GM18498 (cell line): ENCODE measurements at regions not wholly inside any gene's neighbourhood (a gene's known extent, or its start where the extent isn't known, plus 50 kb on each side); places are given as distances from the start of the nearest gene placed in this dataset.

Source experiments
- ATAC-seq: cut with Tn5 transposase; IDR thresholded peaks from one replicate; pipeline ENCODE4 v1.9.1; 2021; ENCODE audit warnings: mild to moderate bottlenecking, moderate library complexity; ENCODE audit not compliant: unreplicated experiment

DNA sequence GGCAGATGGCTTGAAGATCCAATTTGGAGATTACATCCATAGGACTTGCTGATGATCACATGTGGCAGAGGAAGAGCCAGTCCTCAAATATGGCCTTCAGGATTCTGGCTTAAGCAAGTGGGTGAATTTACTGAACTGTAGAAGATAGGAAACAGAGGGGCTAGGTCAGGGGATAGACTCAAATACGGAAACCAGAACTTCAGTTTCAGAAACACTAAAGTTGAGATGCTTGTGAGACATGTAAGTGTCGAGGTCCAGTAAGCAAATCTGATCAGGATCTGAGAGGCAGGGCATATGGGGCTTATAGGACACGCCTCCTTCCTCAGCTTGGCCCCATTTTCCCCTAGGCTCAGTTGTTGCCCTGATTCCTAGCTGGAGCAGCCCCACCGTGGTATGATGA lies 107.7 kb downstream of the LBH start:
- no peak for ATAC-seq

DNA sequence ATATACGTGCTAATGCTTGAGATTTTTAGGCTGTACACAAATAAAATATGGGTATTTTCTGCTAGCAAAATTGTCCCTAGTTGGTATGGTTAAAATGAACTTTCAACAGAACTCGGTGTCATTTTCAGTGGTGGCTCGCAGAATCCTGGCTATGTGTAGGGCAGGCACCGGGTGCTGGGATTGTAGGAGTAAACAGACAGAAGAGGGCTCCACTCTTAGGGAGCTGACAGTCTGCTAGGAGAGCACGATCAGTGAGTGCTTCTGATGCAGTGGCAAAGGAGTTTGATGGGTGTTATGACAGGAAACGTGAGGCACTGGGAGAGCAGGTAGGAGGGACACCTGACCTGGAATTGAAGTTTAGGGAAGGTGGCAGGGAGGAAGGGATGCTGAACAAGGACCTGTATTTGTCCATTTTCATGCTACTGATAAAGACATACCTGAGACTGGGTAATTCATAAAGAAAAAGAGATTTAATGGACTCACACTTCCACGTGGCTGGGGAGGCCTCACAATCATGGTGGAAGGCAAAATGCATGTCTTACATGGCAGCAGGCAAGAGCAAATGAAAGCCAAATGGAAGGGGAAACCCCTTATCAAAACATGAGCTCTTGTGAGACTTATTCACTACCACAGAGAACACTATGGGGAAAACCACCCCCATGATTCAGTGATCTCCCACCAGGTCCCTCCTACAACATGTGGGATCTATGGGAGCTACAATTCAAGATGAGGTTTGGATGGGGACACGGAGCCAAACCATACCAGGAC lies 105.4 kb upstream of the LCLAT1 start:
- ATAC-seq = no peak

DNA sequence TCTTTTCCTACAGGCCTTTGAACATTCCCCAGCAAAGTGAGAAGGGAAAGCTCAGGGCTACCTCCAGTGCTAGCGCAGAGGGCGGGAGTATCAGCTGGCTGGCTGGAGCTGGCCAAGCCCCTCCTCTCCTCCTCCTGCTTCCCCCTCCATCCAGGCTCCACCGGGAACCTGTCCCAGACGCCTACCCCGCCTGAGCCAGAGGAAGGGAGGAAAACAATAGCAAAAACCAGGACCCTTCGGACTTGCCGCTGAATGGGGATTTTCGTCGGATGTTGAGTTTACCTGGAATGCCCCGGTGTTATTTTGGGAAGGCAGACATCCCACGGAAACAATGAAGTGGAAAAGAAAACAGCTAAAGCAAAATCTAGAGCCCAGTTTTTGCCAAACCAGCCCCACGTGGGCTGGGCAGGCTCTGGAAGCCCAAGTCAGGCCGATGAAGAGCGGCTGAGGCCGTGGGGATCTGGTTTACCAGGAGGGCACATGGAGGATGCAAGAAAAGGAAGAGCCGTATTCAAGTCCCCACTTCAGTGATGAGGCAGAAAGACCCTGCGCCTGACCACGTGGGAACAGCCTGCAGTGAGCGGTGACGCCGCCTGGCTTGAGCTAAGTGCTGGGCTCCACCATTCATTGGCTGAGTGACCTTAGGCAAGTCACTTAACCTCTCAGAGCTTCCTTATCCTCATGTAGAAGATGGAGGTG lies 100.4 kb upstream of the LCLAT1 start:
- no peak for ATAC-seq

DNA sequence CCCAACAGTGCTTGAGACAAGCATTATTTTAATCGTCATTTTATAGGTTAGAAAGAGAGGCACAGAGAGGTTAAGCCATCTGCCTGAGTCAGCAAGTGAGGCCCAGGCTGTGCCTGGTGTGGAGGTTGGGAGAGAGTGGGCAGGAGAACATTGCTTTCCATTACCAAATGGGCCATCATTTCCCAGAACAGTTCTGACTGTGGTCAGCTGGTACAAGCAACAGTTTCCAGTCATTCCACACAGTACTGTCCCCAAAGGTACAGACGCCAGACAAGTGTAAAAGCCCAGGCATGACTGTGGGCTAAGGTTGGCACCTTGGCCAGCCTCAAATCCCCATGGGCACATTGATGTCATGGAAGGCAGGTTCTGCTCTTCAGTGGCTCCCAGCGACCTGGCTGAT lies 98.2 kb upstream of the LCLAT1 start:
- ATAC-seq = no peak

DNA sequence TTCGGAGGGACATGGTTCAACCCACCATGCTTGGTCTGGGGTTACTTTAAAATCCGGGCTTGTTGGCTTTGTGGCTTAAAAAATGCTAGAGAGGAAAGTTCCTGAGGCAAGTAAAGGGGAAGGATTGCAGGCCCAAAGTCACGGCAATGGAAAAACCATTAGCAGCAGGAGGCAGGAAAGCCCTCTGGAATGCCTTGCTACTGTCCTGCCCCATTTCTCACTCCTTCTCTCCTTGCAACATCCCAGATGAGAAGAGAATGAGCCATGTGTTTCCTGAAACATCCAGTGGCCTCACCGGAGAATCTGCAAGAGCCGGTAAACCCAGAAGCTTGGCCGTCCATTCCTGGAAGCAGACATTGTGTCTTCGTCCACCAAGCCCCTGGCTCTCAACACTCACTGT lies 97.4 kb upstream of the LCLAT1 start:
- ATAC-seq = no peak

DNA sequence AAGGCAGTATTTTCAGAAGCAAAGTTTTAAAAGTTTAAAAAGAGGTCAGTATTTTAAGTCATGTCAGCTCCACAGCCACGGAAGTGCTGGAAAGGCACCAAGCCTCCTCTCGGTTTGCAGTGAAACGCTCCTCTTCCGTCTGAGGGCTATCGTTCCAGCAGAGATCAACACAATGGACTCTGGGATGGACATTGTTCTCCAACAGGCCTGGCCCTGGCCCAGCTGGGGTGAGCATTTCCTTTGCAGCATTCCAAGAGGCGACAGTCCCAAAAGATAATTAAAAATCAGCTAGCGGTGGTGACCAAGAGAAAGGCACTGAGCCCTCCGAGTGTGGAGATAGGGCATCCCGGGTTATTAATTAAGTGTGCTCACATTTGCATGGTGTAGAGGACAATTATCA lies 95.9 kb upstream of the LCLAT1 start:
- ATAC-seq = no peak

DNA sequence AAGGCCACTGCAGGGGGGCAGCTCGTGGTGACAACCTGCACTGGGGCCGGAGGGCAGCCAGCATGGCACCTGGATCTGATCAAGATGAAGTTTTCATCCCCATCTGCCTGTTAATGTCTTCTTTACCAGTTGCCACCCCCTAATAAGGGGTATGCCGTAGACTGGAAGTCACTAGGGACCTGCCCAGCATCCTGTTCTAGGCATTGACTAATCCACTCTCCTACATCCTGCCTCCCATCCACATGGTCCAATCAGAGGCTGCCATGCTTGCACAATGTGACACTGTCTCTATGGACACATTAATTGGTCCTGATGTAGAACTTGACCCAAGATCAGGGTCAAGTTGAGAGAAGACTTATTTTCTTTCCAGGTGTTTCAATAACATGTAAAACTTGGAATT lies 95.1 kb upstream of the LCLAT1 start:
- ATAC-seq = no peak

DNA sequence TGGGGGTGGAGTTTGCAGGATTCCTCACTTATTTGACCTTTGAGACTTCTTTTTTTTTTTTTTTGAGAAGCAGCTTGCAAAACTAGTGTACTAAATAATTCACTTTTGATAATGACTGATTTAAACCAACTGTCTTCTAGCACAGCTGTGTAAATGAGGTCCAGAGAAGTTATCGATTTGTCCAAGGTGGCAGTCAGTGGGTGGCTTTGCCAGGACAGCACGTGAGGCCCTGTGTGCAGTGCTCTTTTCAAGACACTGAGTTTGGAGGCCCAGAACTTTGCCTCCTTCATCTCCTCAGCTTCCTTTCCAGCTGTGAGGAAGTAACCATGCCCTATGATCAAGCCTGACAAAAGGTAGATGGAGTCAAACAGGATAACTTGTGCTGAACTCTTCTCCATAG lies 92.9 kb upstream of the LCLAT1 start:
- no peak for ATAC-seq

DNA sequence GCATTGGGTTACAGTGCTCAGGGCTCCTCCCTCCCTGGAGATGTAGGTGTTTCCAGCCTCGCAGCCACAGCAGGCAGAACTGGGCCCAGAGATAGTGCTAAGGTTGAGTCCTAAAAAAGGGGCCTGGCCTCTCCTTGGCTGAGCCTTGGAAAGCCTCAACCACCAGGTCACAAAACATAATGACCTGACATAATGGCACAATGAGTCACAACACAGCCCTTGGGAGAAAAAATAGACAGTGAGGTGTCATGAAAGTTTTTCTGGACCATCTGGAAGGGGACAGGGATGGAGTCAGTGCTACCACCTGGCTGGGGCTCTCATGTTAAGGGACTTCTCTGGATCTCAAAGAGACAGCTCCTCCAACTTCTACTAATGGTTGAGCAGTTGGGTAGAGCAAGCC lies 92.4 kb upstream of the LCLAT1 start:
- ATAC-seq = no peak

DNA sequence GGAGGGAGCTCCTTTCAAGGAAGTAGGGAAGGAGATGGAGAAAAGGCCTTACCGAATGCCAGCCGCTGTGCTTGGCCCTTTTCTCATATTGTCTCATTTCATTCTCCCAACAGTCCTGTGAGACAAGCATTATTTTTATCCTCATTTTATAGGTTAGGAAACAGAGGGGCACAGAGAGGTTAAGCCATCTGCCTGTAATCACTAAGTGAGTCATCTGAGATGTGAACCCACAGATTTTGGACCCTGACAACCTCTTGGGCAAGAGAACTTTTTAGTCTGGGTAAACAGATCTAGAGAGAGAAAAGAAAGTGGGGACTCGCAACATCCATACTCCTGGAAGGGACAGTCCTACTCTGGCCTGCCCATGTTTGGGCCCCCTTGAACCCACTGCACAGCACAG lies 91.7 kb upstream of the LCLAT1 start:
- no peak for ATAC-seq

DNA sequence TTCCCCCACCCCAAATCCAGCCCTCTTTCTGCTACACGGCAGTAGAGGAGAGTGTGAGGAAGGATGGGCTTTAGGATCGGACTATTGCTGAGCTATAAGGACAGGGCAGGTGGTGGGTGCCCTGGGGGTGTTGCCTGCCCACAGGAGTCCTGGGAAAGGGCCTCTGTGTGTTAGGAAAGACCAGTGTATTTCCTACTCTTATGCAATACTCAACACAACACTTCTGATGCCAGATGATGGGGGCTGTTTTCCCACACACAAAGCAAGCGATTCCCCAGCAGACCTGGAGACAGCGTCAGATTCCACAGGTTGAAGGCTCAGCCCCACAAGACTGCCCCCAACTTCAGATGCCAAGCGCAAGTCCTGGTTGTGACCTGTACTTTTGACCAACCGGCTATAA lies 91.0 kb upstream of the LCLAT1 start:
- no peak for ATAC-seq

DNA sequence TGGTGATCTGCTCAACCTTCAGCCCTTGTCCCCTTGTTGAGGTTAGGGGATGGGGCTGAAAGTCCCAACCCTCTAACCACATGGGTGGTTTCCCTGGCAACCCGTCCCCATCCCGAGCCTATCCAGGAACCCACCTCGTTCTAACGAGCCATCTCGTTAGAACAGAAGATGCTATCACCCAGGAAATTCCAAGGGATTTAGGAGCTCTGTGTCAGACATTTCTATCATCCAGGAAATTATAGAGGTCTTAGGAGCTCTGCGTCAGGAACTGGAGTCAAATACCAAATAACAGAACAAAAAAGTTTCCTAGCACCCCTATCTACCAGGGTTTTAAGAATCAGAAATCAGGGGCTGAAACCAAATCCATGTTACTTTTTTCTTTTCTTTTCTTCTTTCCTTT lies 90.3 kb upstream of the LCLAT1 start:
- ATAC-seq = no peak

DNA sequence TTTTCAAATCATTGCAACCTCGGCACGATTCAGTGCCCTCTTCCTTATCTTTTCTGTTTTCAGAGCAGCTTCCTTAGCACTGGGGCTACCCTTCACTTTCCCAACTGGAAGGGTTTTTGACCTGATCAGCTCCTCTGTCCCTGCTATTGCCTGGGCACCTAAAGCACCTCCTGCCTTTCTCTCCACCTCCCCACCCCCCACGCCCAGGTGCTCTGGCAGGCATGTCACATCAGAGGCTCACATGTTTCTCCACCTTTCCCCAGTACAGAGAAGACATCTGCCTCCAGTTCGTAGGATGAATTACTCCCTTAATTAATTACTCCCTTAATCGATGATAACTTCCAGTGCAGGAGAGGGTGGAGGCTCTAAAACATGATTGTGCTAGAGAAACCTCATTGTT lies 88.7 kb upstream of the LCLAT1 start:
- no peak for ATAC-seq

DNA sequence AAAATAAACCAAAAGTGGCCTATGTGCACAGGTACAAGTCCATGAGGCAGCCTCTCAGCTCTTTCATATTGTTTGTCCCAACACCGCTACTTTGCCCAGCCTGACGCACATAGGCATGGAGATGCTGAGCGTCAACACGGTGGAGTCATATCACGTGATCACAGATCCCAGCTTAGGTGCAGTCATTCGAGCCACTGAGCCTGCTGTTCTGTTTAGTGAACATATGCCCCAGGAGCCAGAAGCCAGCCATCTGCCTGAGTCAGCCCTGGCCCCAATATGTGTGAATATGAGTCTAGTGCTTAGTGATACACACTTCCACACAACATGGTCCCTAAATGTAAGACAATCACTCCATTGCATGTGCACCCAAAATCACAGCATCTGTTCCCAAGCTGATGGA lies 88.2 kb upstream of the LCLAT1 start:
- no peak for ATAC-seq

DNA sequence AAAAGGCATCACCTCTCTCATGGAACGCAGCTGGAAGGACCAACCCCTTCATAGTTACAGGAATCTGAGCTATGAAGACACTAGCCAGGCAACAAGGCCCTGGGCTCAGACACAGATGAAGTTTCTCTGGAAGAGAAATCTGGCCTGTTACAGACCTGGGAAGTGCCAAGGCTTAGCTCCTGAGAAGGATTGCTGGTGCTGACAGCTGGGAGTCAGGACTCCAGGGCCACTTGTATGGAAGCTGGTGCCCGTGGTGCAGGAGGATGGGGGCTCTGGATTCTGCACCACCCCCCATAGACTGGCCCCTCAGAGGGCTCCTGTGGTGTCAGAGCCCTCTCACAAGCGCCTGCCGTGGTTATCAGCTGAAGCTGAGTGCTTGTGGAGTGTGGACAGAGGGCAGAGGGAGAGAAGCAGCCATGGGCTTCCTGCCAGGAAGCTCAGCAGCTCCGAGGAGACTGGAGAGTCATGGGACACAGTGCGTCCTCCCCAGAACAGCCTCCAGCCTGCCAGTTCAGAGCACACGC lies 87.3 kb upstream of the LCLAT1 start:
- ATAC-seq = no peak

DNA sequence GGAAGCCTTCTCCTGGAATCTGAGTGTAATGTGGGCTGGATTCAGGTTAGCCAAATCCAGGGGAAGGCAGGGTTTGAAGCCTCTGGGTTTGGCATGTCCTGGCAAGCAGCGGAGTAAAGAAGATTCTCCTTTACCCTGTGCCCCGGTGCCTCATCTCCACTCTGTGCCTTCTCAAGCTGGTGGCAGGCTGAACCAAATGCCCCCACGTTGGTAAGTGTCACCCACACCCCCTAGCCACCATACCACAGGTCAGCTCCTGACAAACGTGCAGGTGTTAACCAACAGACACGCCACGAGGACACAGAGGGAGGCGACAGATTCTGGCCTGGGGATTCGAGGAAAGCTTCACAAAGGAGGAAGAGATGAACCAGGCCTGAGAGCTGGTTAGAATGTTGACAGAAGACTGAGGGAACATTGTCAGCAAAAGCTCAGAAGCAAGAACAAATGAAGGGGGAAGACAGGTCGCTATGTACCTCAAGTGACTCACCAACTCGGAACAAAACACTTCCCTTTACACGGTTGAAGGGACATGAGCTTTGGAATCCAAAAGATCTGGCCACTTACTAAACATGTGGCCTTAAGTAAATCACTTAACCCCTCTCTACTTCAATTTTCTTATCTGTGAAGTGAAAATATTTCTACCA lies 85.2 kb upstream of the LCLAT1 start:
- no peak for ATAC-seq

DNA sequence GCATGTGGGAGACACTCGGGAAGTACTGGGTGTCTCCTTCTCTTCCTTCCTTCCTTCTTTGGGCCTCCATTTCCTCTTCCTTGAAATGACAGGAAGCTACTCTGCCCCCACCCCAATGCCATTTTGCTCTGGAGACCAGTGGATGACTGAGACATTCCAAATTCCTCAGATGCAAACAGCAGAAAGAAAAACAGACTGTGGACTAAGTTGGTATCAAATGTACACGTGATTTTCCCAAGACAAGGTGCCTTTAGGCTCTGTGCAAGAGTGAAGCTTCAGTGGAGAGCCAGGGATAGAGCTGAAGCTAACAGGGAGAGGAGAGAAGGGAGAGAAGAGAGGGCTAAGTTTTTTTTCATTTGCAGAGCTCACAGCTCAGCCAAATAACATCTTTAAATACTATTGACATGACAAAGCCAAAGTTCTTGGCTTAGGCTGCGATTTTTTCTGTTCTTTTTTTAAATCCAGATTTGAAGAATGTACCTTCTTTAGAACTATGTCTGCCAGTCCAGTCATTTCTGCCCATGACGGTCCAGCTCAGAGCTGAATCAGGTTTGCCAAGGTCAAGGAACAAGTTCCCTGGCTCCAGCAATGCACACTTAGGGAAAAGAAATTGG lies 84.5 kb upstream of the LCLAT1 start:
- ATAC-seq = no peak

DNA sequence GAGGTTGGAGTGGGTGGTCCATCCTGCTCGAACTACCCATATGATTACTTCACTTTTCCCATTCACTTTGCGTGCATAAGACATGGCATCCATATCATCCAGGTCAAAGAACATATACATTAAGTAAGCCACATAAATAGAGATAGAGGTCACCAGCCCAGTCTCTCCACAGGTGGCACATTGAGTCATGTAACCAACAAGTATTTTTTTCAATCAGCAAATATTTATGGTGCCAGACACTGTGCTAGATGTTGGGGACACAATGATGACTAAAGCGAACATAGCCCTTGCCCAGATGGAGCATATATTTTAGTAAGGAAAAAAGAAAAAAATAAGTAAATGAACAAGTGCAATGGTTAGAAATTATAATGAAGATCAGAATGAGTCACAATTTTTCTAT lies 83.6 kb upstream of the LCLAT1 start:
- ATAC-seq = no peak

DNA sequence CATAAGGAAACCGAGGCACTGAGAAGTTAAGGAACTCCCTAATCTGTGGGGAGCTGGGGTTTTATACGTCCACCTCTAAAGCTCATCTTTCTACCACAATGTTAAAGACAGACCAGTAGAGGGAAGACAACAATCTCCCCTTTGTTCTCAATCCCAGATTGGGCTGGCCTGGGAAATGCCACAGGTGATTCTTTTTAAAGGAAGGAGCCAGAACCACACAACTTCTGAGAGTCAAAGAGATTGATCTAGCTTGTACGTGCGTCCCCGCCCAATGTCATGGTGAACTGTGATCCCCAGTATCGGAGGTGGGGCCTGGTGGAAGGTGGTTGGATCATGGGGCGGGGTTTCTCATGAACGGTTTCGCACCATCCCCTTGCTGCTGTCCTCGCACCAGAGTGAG lies 81.8 kb upstream of the LCLAT1 start:
- ATAC-seq = no peak

DNA sequence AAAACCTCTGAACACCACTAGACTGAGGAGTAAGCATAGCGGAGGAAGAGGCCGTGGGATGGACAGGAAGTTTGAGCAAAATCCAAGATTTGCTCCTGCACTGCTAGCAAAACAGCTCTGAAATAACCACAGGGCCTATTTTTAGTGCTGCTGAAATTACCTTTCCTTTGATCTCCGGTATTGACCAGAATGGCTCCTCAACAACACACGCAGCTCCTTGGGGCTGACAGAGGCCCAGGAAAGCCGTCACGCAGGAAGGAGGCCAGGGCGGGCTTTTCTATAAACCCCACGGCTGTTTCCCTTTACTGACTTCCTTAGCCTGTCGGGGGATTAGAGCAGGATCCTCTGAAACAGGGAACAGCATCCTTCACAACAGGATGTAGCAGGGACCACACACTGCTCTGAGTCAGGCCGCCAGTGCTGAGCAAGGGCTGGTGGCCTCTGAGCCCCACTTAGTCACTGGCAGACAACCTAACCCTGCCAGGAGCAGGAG lies 80.8 kb upstream of the LCLAT1 start:
- ATAC-seq = no peak
